Activated CD8-positive, alpha-beta memory T cell treated with anti-CD3 and anti-CD28 coated beads, Interleukin-2, amount 10 ng/mL, durations not matched to agents 7 days and 5 days (primary cell): ENCODE measurements at regions not wholly inside any gene's neighbourhood (a gene's known extent, or its start where the extent isn't known, plus 50 kb on each side); places are given as distances from the start of the nearest gene placed in this dataset.
"Not testable (repeated sequence)": the region's sequence is repeated elsewhere in the genome, so short reads cannot be mapped to it uniquely, and the experiment has no call there.

ENCODE experiments used
- ATAC-seq: fragments of 150-1000 bp; cut with Tn5 transposase; one replicate; pipeline ENCODE4 v1.10.0; 2021; ENCODE audit warnings: moderate library complexity
- CTCF ChIA-PET: fragments of 350-600 bp; sonication (Branson Sonifier 250); formaldehyde crosslinking; loops from one replicate; lab custom pipeline; 2021; ENCODE audit warnings: antibody characterized with exemption; lab: Charles Lee
- DNase-seq: peaks from one replicate; pipeline ENCODE4 v3.0.0-alpha.2; 2020
- H3K27ac Mint-ChIP-seq: one replicate; pipeline ENCODE4 v1.8.0; 2021; ENCODE audit warnings: mild to moderate bottlenecking, mixed read lengths
- H3K27me3 Mint-ChIP-seq: one replicate; pipeline ENCODE4 v1.8.0; 2021; ENCODE audit warnings: mixed read lengths
- H3K36me3 Mint-ChIP-seq: one replicate; pipeline ENCODE4 v1.8.0; 2021; ENCODE audit warnings: mild to moderate bottlenecking, mixed read lengths
- H3K4me1 Mint-ChIP-seq: one replicate; pipeline ENCODE4 v1.8.0; 2021; ENCODE audit warnings: mixed read lengths
- H3K4me3 Mint-ChIP-seq: one replicate; pipeline ENCODE4 v1.8.0; 2021; ENCODE audit warnings: mild to moderate bottlenecking, moderate library complexity, mixed read lengths
- H3K9me3 Mint-ChIP-seq: one replicate; pipeline ENCODE4 v1.8.0; 2022; ENCODE audit warnings: low read depth, mixed read lengths

GRCh38 chr16:10326647-10327046, 59.2 kb upstream of the ATF7IP2 start:
- CTCF ChIA-PET, result interaction anchor here (1.0 to 1.5 kb wide), 3 partner anchors 9 to 413 kb away, joined by 3 to 4 read pairs (median 3); no protein-coding TSS in a partner anchor
- Mint-ChIP-seq H3K9me3 (no peaks in the 10 kb centered on the region), H3K36me3 (peaks cover 2% of the 10 kb centered on the region), H3K27me3 (no peaks in the 10 kb centered on the region), H3K4me1 (peaks cover 16% of the 10 kb centered on the region), H3K4me3 (no peak overlapping the region), H3K27ac (no peak overlapping the region)
- ATAC-seq, result no peak
- no peak for DNase-seq

GRCh38 chr16:10328291-10328690, 57.6 kb upstream of the ATF7IP2 start:
- not testable (repeated sequence) for ATAC-seq
- peaks cover 21% of the 10 kb centered on the region for H3K4me1 Mint-ChIP-seq

GRCh38 chr16:10332241-10332640, 53.6 kb upstream of the ATF7IP2 start:
- CTCF ChIA-PET, result no interaction called here
- peaks cover 26% of the 10 kb centered on the region for H3K4me1 Mint-ChIP-seq
- ATAC-seq, result no peak
- no peak overlapping the region for H3K4me3 Mint-ChIP-seq
- H3K36me3 Mint-ChIP-seq, result peaks cover 2% of the 10 kb centered on the region
- no peak for DNase-seq
- no peaks in the 10 kb centered on the region for H3K27me3 Mint-ChIP-seq
- no peaks in the 10 kb centered on the region for H3K9me3 Mint-ChIP-seq
- H3K27ac Mint-ChIP-seq, result no peak overlapping the region

More at GRCh38 chr16:10328291-10328690, 57.6 kb upstream of the ATF7IP2 start:
- not testable (repeated sequence) for H3K27me3 Mint-ChIP-seq, H3K36me3 Mint-ChIP-seq, H3K9me3 Mint-ChIP-seq, DNase-seq, H3K27ac Mint-ChIP-seq, H3K4me3 Mint-ChIP-seq
- CTCF ChIA-PET, result interaction anchor here (1.5 kb wide), 1 partner anchor 11 kb away, joined by 3 read pairs; no protein-coding TSS in a partner anchor

- no peaks in the 10 kb centered on the region for H3K9me3 Mint-ChIP-seq
- H3K4me3 Mint-ChIP-seq, result no peak overlapping the region
- H3K27me3 Mint-ChIP-seq, result no peaks in the 10 kb centered on the region
- ATAC-seq (no peak), DNase-seq (no peak)
- peaks cover 26% of the 10 kb centered on the region for H3K4me1 Mint-ChIP-seq
- peaks cover 2% of the 10 kb centered on the region for H3K36me3 Mint-ChIP-seq
- CTCF ChIA-PET, result interaction anchor here (0.8 kb wide), 1 partner anchor 18 kb away, joined by 3 read pairs; no protein-coding TSS in a partner anchor
- no peak overlapping the region for H3K27ac Mint-ChIP-seq
Measured at GRCh38 chr16:10332775-10333174, 53.1 kb upstream of the ATF7IP2 start.

- Mint-ChIP-seq H3K27ac (no peak overlapping the region), H3K9me3 (no peaks in the 10 kb centered on the region), H3K4me1 (peaks cover 23% of the 10 kb centered on the region), H3K4me3 (no peak overlapping the region), H3K36me3 (no peaks in the 10 kb centered on the region), H3K27me3 (no peaks in the 10 kb centered on the region)
- CTCF ChIA-PET, result interaction anchor here (0.6 to 1.2 kb wide), 3 partner anchors 18 to 176 kb away, joined by 3 read pairs; no protein-coding TSS in a partner anchor
- ATAC-seq, result no peak
- DNase-seq, result no peak
Measured at GRCh38 chr16:10333321-10334032, 52.4 kb upstream of the ATF7IP2 start.

- Mint-ChIP-seq H3K27me3 (no peaks in the 10 kb centered on the region), H3K36me3 (peaks cover 3% of the 10 kb centered on the region), H3K4me3 (no peak overlapping the region), H3K27ac (no peak overlapping the region), H3K9me3 (peaks cover 8% of the 10 kb centered on the region), H3K4me1 (peaks cover 11% of the 10 kb centered on the region)
- DNase-seq (no peak), ATAC-seq (no peak)
- CTCF ChIA-PET, result no interaction called here
Measured at GRCh38 chr16:10335681-10336080, 50.2 kb upstream of the ATF7IP2 start.
